Ascending aorta (tissue), 2 donors: ENCODE measurements at regions not wholly inside any gene's neighbourhood (a gene's known extent, or its start where the extent isn't known, plus 50 kb on each side); places are given as distances from the start of the nearest gene placed in this dataset.

Source experiments
- DNase-seq, 2 donors: peaks; one replicate each; pipeline ENCODE4 v3.0.0-alpha.2; 2019; ENCODE audit warnings: low spot score in 2 of 2
- H3K27ac ChIP-seq, 2 donors: fragments of 200-600 bp; sonication (generic); one replicate each; pipeline ENCODE4 v1.5.1; 2016 to 2017; ENCODE audit warnings: mild to moderate bottlenecking in 1 of 2
- H3K27me3 ChIP-seq: fragments of 200-600 bp; sonication (generic); one replicate; pipeline ENCODE4 v1.5.1; 2017
- H3K36me3 ChIP-seq, 2 donors: fragments of 200-600 bp; sonication (generic); one replicate each; pipeline ENCODE4 v1.5.1; 2016
- H3K4me1 ChIP-seq, 2 donors: fragments of 200-600 bp; sonication (generic); one replicate each; pipeline ENCODE4 v1.5.1; 2016 to 2017; ENCODE audit warnings: mild to moderate bottlenecking in 1 of 2
- H3K4me3 ChIP-seq, 2 donors: fragments of 200-600 bp; sonication (generic); one replicate each; pipeline ENCODE4 v1.5.1; 2016 to 2017; ENCODE audit warnings: mild to moderate bottlenecking in 1 of 2
- H3K9me3 ChIP-seq, 2 donors: fragments of 200-600 bp; sonication (generic); one replicate each; pipeline ENCODE4 v1.5.1; 2016
- intact Hi-C: fragments of 100-400 bp; cut with DNase I; formaldehyde crosslinking; loops from one replicate; pipeline ENCODE4 v1.15.1; 2023
- TF ChIP-seq, protein P1 (sequence below), 3 experiments: fragments of 200-600 bp in 2 of 3; fragments of 450-650 bp in 1 of 3; sonication (generic) in 2 of 3; IDR thresholded peaks; one replicate each; pipeline ENCODE4 v1.5.1; 2016 to 2019; ENCODE audit warnings: antibody characterized with exemption in 3 of 3, mild to moderate bottlenecking in 1 of 3, moderate library complexity in 1 of 3

DNA sequence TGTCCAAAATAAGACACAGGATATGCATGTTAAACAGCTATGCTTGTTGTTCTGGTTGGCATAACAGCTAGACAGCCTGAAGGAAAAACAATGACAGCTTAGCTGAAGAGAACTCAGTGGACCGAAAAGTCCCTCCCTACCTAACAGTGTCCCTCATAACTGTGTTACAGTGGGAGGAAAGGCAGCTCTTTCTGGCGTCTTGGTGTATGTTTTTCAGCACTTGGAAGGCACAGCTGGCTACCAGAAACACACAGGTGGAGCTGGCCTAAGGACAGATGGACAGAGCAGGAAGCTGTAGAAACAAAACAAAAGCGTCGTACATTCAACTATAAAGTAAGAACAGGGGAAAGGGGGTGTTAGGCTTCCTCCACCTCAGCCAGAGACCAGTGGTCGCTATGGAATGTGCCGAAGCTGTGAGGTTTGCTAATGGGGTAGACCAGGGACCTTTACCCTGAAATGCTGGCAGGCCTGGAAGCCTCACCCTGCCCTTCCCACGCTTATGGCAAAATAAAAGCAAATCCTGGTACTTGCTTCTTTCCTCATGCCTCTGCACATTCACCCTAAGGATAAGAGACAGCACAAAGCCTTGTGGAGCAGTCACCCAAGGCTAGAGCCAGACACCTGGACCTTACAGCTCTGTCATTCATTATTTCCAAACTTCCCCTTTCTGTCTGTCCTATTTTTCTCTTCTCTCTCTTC is 103.5 kb upstream of the TRIB2 start:
- Histone ChIP-seq H3K4me1 (no peaks in the 10 kb centered on the region), H3K27me3 (no peaks in the 10 kb centered on the region), H3K4me3 (no peak overlapping the region), H3K27ac (no peak overlapping the region), H3K36me3 (no peaks in the 10 kb centered on the region), H3K9me3 (no peaks in the 10 kb centered on the region)
- DNase-seq, result no peak
- TF ChIP-seq, protein P1, sequence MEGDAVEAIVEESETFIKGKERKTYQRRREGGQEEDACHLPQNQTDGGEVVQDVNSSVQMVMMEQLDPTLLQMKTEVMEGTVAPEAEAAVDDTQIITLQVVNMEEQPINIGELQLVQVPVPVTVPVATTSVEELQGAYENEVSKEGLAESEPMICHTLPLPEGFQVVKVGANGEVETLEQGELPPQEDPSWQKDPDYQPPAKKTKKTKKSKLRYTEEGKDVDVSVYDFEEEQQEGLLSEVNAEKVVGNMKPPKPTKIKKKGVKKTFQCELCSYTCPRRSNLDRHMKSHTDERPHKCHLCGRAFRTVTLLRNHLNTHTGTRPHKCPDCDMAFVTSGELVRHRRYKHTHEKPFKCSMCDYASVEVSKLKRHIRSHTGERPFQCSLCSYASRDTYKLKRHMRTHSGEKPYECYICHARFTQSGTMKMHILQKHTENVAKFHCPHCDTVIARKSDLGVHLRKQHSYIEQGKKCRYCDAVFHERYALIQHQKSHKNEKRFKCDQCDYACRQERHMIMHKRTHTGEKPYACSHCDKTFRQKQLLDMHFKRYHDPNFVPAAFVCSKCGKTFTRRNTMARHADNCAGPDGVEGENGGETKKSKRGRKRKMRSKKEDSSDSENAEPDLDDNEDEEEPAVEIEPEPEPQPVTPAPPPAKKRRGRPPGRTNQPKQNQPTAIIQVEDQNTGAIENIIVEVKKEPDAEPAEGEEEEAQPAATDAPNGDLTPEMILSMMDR (IDR thresholded peaks at IDR 0.05), result no peak
- intact Hi-C loops, result no loop called here

DNA sequence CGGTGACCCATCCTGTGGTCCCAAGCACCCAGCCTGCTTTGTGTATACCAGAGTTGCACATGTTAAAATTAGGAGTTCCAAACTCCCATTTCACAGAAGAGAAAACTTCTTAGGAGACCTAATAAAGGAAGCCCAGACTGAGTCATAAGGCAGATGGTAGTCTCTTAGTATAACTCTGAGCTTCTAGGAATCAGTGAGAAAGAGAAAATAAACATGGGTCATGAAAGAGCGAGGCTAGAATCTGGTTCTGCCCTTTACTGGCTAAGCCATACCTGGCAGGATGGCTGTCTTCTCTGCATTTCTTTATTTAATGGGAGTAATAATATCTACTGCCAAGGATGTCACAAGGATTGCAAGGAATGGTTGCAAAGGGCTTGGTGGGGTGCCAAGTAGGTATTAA is 101.2 kb upstream of the TRIB2 start:
- Histone ChIP-seq H3K27me3 (no peaks in the 10 kb centered on the region), H3K27ac (no peak overlapping the region), H3K4me3 (no peak overlapping the region), H3K4me1 (no peaks in the 10 kb centered on the region), H3K36me3 (no peaks in the 10 kb centered on the region), H3K9me3 (no peaks in the 10 kb centered on the region)
- DNase-seq, result no peak
- intact Hi-C loops, result no loop called here
- TF ChIP-seq, protein P1 (IDR thresholded peaks at IDR 0.05), result no peak

DNA sequence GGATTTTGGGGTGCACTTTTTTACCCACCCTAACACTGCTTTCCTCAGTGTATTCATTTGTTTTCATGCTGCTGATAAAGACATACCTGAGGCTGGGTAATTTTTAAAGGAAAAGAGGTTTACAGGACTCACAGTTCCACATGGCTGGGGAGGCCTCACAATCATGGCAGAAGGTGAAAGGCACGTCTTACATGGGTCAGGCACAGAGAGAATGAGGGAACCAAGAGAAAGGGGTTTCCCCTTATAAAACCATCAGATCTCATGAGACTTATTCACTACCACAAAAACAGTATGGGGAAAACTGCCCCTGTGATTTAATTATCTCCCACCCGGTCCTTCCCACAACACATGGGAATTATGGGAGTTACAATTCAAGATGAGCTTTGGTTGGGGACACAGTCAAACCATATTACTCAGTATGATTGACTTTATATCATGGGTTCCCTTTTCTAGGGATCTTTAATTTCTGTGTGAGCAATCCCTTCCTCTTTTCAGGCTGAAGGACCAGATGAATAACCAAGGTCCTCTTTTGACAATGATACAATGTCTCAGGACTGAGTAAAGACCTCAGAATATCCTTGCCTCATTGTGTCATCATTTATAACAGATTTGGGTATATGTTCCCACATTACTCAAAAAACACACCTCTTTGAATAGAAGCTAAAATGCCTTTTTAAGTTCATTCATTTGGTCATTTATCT is 100.1 kb upstream of the TRIB2 start:
- Histone ChIP-seq H3K4me3 (no peak overlapping the region), H3K4me1 (no peaks in the 10 kb centered on the region), H3K27me3 (no peaks in the 10 kb centered on the region), H3K27ac (no peak overlapping the region), H3K9me3 (no peaks in the 10 kb centered on the region), H3K36me3 (no peaks in the 10 kb centered on the region)
- intact Hi-C loops, result no loop called here
- DNase-seq, result no peak
- TF ChIP-seq, protein P1 (IDR thresholded peaks at IDR 0.05), result no peak

DNA sequence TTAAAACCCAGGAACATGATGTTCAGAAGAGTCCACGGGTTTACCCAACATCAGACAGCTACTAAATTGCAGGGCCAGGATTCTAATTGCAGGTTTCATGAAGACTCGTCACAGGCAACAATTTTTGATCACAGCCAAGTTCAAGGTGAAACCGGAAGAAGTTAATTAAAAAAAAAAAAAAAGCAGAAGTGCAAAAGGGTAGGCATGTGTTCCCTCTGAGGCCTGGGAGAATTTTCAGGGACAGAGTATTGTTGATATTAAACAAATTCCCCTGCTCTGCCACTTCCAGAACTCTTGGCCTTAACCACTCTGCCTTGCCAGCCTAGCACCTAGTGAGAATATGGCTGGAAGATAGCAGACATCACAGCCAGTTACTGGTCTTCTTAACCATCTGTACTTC is 99.4 kb upstream of the TRIB2 start:
- no peaks in the 10 kb centered on the region for H3K4me1 ChIP-seq
- intact Hi-C loops, result no loop called here
- TF ChIP-seq, protein P1 (IDR thresholded peaks at IDR 0.05), result no peak

DNA sequence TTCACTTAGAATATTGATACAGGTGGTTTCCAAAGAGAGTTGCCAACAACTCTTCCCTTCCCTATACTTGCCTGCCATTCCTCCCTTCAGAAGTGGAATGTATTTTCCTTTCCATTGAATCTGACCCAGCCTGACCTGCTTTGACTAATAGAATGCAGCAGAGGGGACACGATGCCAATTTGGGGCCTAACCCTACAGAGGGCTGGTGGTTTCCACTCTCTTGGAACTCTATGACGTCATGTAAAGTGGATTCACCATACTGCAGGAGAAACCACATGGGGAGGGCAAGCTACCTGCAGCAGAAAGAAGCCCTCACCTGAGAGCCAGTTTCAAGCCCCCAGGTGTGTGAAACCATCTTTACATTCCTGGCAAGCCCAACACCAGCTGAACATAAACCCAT is 98.9 kb upstream of the TRIB2 start:
- intact Hi-C loops, result no loop called here
- Histone ChIP-seq H3K27me3 (no peaks in the 10 kb centered on the region), H3K9me3 (no peaks in the 10 kb centered on the region), H3K36me3 (no peaks in the 10 kb centered on the region), H3K27ac (no peak overlapping the region), H3K4me3 (no peak overlapping the region), H3K4me1 (no peaks in the 10 kb centered on the region)
- no peak for DNase-seq
- TF ChIP-seq, protein P1 (IDR thresholded peaks at IDR 0.05), result no peak

More for the DNA sequence above, 99.4 kb upstream of the TRIB2 start:
- H3K27me3 ChIP-seq, result no peaks in the 10 kb centered on the region
- H3K4me3 ChIP-seq, result no peak overlapping the region
- no peaks in the 10 kb centered on the region for H3K36me3 ChIP-seq
- DNase-seq, result no peak
- H3K9me3 ChIP-seq, result no peaks in the 10 kb centered on the region
- H3K27ac ChIP-seq, result no peak overlapping the region
